Right lobe of liver (tissue), 4 donors: ENCODE measurements at regions not wholly inside any gene's neighbourhood (a gene's known extent, or its start where the extent isn't known, plus 50 kb on each side); places are given as distances from the start of the nearest gene placed in this dataset.

Source experiments
- POLR2A ChIP-seq: fragments of 450-650 bp; IDR thresholded peaks from one replicate; pipeline ENCODE4 v1.6.1; 2017; ENCODE audit warnings: antibody characterized with exemption, mild to moderate bottlenecking
- TF ChIP-seq, protein P1 (sequence below), 4 donors: fragments of 200-600 bp in 3 of 4; fragments of 450-650 bp in 1 of 4; IDR thresholded peaks; one replicate each; pipeline versions ENCODE4 v1.5.1 to v1.8.0; 2016 to 2022; ENCODE audit warnings: antibody characterized with exemption in 4 of 4, mild to moderate bottlenecking in 2 of 4
- donor health status: DM: no; HTN: no; CAD: no.
- donor health status: DM: no; HTN: no; CAD: no.
- donor health status: DM: no; HTN: yes; CAD: no.

DNA sequence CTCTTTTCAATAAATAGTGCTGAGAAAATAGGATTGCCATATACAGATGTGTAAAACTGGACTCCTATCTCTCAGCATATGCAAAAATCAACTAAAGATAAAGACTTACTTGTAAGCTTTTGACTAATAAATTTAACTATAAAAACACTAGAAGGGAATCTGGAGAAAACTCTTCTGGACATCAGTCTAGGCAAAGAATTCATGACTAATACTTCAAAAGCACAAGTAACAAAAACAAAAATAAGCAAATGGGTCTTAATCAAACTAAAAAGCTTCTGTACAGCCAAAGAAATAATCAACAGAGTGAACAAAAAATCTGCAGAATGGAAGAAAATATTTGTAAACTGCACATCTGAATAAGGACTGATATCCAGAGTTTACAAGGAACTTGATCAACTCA is 1122.2 kb downstream of the TBL1XR1 start:
- TF ChIP-seq, protein P1, sequence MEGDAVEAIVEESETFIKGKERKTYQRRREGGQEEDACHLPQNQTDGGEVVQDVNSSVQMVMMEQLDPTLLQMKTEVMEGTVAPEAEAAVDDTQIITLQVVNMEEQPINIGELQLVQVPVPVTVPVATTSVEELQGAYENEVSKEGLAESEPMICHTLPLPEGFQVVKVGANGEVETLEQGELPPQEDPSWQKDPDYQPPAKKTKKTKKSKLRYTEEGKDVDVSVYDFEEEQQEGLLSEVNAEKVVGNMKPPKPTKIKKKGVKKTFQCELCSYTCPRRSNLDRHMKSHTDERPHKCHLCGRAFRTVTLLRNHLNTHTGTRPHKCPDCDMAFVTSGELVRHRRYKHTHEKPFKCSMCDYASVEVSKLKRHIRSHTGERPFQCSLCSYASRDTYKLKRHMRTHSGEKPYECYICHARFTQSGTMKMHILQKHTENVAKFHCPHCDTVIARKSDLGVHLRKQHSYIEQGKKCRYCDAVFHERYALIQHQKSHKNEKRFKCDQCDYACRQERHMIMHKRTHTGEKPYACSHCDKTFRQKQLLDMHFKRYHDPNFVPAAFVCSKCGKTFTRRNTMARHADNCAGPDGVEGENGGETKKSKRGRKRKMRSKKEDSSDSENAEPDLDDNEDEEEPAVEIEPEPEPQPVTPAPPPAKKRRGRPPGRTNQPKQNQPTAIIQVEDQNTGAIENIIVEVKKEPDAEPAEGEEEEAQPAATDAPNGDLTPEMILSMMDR (IDR thresholded peaks at IDR 0.05), result no peak
- TF ChIP-seq POLR2A, result no peak
